MM.1S (cell line): ENCODE measurements at regions not wholly inside any gene's neighbourhood (a gene's known extent, or its start where the extent isn't known, plus 50 kb on each side); places are given as distances from the start of the nearest gene placed in this dataset.

Experiments used
- DNase-seq: peaks from one replicate; pipeline ENCODE4 v3.0.0-alpha.2; 2015
- H2AFZ ChIP-seq: fragments of 300-600 bp; sonication (generic); 2 replicates; pipeline ENCODE4 v1.6.0; 2016; ENCODE audit warnings: antibody characterized with exemption, low read length
- H3F3A ChIP-seq: fragments of 300-600 bp; sonication (generic); 2 replicates; pipeline ENCODE4 v1.6.1; 2016; ENCODE audit warnings: mild to moderate bottlenecking, antibody characterized with exemption, low read length, moderate library complexity, mixed read lengths; ENCODE audit not compliant: insufficient read depth
- H3K27ac ChIP-seq: fragments of 300-600 bp; sonication (generic); 2 replicates; pipeline ENCODE4 v1.5.1; 2016; ENCODE audit warnings: mild to moderate bottlenecking, low read length
- H3K27me3 ChIP-seq: fragments of 300-600 bp; sonication (generic); replicated peaks from 2 replicates; pipeline ENCODE4 v1.6.0; 2016; ENCODE audit warnings: low read length; ENCODE audit not compliant: insufficient read depth
- H3K36me3 ChIP-seq: fragments of 300-600 bp; sonication (generic); replicated peaks from 2 replicates; pipeline ENCODE4 v1.6.1; 2016; ENCODE audit warnings: mild to moderate bottlenecking, low read length, mixed read lengths; ENCODE audit not compliant: insufficient read depth
- H3K4me1 ChIP-seq: fragments of 300-600 bp; sonication (generic); 2 replicates; pipeline ENCODE4 v1.6.1; 2016; ENCODE audit warnings: low read length, mixed read lengths
- H3K4me2 ChIP-seq: fragments of 300-600 bp; sonication (generic); 2 replicates; pipeline ENCODE4 v1.6.0; 2016; ENCODE audit warnings: low read depth, low read length
- H3K4me3 ChIP-seq: fragments of 300-600 bp; sonication (generic); 2 replicates; pipeline ENCODE4 v1.5.1; 2016; ENCODE audit warnings: low read length, mixed read lengths
- H3K79me2 ChIP-seq: fragments of 300-600 bp; sonication (generic); 2 replicates; pipeline ENCODE4 v1.6.1; 2016; ENCODE audit warnings: mixed run types, low read length, mixed read lengths
- H3K9ac ChIP-seq: fragments of 300-600 bp; sonication (generic); 2 replicates; pipeline ENCODE4 v1.6.1; 2016; ENCODE audit warnings: low read length, mixed read lengths
- H3K9me2 ChIP-seq: fragments of 300-600 bp; sonication (generic); replicated peaks from 2 replicates; pipeline ENCODE4 v1.6.1; 2016; ENCODE audit warnings: mild to moderate bottlenecking, low read length, mixed read lengths; ENCODE audit not compliant: insufficient read depth
- H3K9me3 ChIP-seq: fragments of 300-600 bp; sonication (generic); replicated peaks from 2 replicates; pipeline ENCODE4 v1.6.1; 2016; ENCODE audit warnings: mild to moderate bottlenecking, low read length, mixed read lengths; ENCODE audit not compliant: insufficient read depth
- H4K20me1 ChIP-seq: fragments of 300-600 bp; sonication (generic); 2 replicates; pipeline ENCODE4 v1.6.1; 2016; ENCODE audit warnings: mild to moderate bottlenecking, low read length, moderate library complexity, mixed read lengths; ENCODE audit not compliant: insufficient read depth
- CTCF ChIP-seq: fragments of 300-600 bp; sonication (generic); IDR thresholded peaks from 2 replicates; pipeline ENCODE4 v1.5.1; 2016; ENCODE audit warnings: antibody characterized with exemption, low read length, mixed read lengths
- EZH2 ChIP-seq: fragments of 300-600 bp; sonication (generic); optimal IDR thresholded peaks from 2 replicates; pipeline ENCODE3; 2017; ENCODE audit warnings: low read depth, mild to moderate bottlenecking, antibody characterized with exemption, low read length, mixed read lengths
- EZH2phosphoT487 ChIP-seq: fragments of 300-600 bp; sonication (generic); IDR thresholded peaks from 2 replicates; pipeline ENCODE4 v1.6.1; 2018; ENCODE audit warnings: antibody characterized with exemption, low read length

- Histone ChIP-seq H3K36me3 (no peaks in the 10 kb centered on the region), H3F3A (no peaks in the 10 kb centered on the region), H3K27ac (no peak overlapping the region), H3K27me3 (no peaks in the 10 kb centered on the region), H3K9me3 (no peaks in the 10 kb centered on the region), H2AFZ (no peak overlapping the region), H3K4me3 (no peak overlapping the region), H3K79me2 (no peaks in the 10 kb centered on the region), H3K4me2 (no peak overlapping the region), H4K20me1 (no peaks in the 10 kb centered on the region), H3K4me1 (no peaks in the 10 kb centered on the region), H3K9me2 (no peaks in the 10 kb centered on the region), H3K9ac (no peak overlapping the region)
- no peak for DNase-seq
- no peak for TF ChIP-seq EZH2
- no peak for TF ChIP-seq CTCF
- TF ChIP-seq EZH2phosphoT487: no peak
Measured at GRCh38 chr2:118274841-118275510, 186.7 kb downstream of the INSIG2 start.

- Histone ChIP-seq H4K20me1 (no peaks in the 10 kb centered on the region), H3K4me3 (no peak overlapping the region), H3F3A (no peaks in the 10 kb centered on the region), H3K4me1 (no peaks in the 10 kb centered on the region), H3K27ac (no peak overlapping the region), H3K36me3 (no peaks in the 10 kb centered on the region), H3K79me2 (no peaks in the 10 kb centered on the region), H3K9me3 (no peaks in the 10 kb centered on the region), H3K9me2 (no peaks in the 10 kb centered on the region), H3K4me2 (no peak overlapping the region), H3K27me3 (no peaks in the 10 kb centered on the region), H3K9ac (no peak overlapping the region), H2AFZ (no peak overlapping the region)
- DNase-seq: no peak
- TF ChIP-seq EZH2 (no peak), CTCF (no peak), EZH2phosphoT487 (no peak)
Measured at GRCh38 chr2:118272391-118272790, 184.1 kb downstream of the INSIG2 start.

GRCh38 chr2:118269408-118270051, 181.3 kb downstream of the INSIG2 start:
- no peak overlapping the region for H3K27ac ChIP-seq
- no peak overlapping the region for H3K4me2 ChIP-seq
- H2AFZ ChIP-seq: no peak overlapping the region
- H3K4me3 ChIP-seq: no peak overlapping the region
- H3K9me3 ChIP-seq: no peaks in the 10 kb centered on the region
- TF ChIP-seq CTCF (no peak; the same call in 1 of the 2 replicates), EZH2 (no peak), EZH2phosphoT487 (no peak)
- H3K4me1 ChIP-seq: no peaks in the 10 kb centered on the region
- no peak overlapping the region for H3K9ac ChIP-seq
- H3K27me3 ChIP-seq: no peaks in the 10 kb centered on the region
- no peaks in the 10 kb centered on the region for H4K20me1 ChIP-seq
- H3K79me2 ChIP-seq: no peaks in the 10 kb centered on the region
- H3K9me2 ChIP-seq: no peaks in the 10 kb centered on the region
- DNase-seq: no peak
- no peaks in the 10 kb centered on the region for H3K36me3 ChIP-seq
- no peaks in the 10 kb centered on the region for H3F3A ChIP-seq
